ENCODE measurements at regions not wholly inside any gene's neighbourhood (a gene's known extent, or its start where the extent isn't known, plus 50 kb on each side); places are given as distances from the start of the nearest gene placed in this dataset.

DNA sequence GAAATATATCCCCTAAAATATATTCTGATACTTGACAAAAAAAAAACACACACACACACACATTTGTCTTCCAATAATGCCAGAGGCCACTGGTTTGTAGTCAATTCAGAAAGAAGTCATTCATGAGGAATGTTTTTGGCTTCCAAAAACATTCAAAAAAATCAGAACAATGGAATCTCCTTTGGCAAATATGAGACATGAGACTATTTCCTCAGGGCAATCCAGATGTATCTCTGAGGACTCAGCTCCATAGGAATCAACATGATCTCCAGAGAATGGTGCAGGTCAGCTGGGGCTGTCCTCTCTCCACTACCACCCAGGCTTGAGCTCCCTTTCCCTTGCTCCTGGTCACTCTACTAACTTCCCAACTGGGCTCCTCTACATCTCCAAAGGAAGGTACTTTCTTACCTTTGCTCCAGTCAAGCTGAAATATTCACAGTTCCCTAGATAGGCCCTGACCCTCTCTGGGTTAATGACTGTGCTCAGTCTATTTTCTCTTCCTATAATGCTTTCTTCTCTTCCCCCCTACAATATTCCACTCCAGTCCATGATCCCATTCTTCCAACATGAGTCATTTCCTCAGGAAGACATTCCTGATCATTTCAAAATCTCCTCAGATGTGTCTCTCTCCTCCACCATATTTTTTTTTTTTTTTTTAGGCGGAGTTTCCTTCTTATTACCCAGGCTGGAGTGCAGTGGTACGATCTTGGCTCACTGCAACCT is 145.3 kb downstream of the C1D start:
- TF ChIP-seq, protein P1, sequence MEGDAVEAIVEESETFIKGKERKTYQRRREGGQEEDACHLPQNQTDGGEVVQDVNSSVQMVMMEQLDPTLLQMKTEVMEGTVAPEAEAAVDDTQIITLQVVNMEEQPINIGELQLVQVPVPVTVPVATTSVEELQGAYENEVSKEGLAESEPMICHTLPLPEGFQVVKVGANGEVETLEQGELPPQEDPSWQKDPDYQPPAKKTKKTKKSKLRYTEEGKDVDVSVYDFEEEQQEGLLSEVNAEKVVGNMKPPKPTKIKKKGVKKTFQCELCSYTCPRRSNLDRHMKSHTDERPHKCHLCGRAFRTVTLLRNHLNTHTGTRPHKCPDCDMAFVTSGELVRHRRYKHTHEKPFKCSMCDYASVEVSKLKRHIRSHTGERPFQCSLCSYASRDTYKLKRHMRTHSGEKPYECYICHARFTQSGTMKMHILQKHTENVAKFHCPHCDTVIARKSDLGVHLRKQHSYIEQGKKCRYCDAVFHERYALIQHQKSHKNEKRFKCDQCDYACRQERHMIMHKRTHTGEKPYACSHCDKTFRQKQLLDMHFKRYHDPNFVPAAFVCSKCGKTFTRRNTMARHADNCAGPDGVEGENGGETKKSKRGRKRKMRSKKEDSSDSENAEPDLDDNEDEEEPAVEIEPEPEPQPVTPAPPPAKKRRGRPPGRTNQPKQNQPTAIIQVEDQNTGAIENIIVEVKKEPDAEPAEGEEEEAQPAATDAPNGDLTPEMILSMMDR (conservative IDR thresholded peaks at IDR 0.05; ENCODE audit: low read depth in 2 of 2) = no peak
- TF ChIP-seq, protein P2, sequence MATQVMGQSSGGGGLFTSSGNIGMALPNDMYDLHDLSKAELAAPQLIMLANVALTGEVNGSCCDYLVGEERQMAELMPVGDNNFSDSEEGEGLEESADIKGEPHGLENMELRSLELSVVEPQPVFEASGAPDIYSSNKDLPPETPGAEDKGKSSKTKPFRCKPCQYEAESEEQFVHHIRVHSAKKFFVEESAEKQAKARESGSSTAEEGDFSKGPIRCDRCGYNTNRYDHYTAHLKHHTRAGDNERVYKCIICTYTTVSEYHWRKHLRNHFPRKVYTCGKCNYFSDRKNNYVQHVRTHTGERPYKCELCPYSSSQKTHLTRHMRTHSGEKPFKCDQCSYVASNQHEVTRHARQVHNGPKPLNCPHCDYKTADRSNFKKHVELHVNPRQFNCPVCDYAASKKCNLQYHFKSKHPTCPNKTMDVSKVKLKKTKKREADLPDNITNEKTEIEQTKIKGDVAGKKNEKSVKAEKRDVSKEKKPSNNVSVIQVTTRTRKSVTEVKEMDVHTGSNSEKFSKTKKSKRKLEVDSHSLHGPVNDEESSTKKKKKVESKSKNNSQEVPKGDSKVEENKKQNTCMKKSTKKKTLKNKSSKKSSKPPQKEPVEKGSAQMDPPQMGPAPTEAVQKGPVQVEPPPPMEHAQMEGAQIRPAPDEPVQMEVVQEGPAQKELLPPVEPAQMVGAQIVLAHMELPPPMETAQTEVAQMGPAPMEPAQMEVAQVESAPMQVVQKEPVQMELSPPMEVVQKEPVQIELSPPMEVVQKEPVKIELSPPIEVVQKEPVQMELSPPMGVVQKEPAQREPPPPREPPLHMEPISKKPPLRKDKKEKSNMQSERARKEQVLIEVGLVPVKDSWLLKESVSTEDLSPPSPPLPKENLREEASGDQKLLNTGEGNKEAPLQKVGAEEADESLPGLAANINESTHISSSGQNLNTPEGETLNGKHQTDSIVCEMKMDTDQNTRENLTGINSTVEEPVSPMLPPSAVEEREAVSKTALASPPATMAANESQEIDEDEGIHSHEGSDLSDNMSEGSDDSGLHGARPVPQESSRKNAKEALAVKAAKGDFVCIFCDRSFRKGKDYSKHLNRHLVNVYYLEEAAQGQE (IDR thresholded peaks at IDR 0.05; ENCODE audit: unreplicated experiment) = no peak
- TF ChIP-seq, protein P3, sequence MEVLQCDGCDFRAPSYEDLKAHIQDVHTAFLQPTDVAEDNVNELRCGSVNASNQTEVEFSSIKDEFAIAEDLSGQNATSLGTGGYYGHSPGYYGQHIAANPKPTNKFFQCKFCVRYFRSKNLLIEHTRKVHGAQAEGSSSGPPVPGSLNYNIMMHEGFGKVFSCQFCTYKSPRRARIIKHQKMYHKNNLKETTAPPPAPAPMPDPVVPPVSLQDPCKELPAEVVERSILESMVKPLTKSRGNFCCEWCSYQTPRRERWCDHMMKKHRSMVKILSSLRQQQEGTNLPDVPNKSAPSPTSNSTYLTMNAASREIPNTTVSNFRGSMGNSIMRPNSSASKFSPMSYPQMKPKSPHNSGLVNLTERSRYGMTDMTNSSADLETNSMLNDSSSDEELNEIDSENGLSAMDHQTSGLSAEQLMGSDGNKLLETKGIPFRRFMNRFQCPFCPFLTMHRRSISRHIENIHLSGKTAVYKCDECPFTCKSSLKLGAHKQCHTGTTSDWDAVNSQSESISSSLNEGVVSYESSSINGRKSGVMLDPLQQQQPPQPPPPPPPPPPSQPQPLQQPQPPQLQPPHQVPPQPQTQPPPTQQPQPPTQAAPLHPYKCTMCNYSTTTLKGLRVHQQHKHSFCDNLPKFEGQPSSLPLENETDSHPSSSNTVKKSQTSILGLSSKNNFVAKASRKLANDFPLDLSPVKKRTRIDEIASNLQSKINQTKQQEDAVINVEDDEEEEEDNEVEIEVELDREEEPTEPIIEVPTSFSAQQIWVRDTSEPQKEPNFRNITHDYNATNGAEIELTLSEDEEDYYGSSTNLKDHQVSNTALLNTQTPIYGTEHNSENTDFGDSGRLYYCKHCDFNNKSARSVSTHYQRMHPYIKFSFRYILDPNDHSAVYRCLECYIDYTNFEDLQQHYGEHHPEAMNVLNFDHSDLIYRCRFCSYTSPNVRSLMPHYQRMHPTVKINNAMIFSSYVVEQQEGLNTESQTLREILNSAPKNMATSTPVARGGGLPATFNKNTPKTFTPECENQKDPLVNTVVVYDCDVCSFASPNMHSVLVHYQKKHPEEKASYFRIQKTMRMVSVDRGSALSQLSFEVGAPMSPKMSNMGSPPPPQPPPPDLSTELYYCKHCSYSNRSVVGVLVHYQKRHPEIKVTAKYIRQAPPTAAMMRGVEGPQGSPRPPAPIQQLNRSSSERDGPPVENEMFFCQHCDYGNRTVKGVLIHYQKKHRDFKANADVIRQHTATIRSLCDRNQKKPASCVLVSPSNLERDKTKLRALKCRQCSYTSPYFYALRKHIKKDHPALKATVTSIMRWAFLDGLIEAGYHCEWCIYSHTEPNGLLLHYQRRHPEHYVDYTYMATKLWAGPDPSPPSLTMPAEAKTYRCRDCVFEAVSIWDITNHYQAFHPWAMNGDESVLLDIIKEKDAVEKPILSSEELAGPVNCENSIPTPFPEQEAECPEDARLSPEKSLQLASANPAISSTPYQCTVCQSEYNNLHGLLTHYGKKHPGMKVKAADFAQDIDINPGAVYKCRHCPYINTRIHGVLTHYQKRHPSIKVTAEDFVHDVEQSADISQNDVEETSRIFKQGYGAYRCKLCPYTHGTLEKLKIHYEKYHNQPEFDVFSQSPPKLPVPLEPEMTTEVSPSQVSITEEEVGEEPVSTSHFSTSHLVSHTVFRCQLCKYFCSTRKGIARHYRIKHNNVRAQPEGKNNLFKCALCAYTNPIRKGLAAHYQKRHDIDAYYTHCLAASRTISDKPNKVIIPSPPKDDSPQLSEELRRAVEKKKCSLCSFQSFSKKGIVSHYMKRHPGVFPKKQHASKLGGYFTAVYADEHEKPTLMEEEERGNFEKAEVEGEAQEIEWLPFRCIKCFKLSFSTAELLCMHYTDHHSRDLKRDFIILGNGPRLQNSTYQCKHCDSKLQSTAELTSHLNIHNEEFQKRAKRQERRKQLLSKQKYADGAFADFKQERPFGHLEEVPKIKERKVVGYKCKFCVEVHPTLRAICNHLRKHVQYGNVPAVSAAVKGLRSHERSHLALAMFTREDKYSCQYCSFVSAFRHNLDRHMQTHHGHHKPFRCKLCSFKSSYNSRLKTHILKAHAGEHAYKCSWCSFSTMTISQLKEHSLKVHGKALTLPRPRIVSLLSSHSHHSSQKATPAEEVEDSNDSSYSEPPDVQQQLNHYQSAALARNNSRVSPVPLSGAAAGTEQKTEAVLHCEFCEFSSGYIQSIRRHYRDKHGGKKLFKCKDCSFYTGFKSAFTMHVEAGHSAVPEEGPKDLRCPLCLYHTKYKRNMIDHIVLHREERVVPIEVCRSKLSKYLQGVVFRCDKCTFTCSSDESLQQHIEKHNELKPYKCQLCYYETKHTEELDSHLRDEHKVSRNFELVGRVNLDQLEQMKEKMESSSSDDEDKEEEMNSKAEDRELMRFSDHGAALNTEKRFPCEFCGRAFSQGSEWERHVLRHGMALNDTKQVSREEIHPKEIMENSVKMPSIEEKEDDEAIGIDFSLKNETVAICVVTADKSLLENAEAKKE (CRISPR knock-in tag; IDR thresholded peaks at IDR 0.05) = no peak
- TF ChIP-seq JUNB (IDR thresholded peaks at IDR 0.05; ENCODE audit: unreplicated experiment) (no peak), EZH2 (IDR thresholded peaks at IDR 0.05; ENCODE audit: low read depth, unreplicated experiment) (no peak), STAT1 (IDR thresholded peaks at IDR 0.05; ENCODE audit: unreplicated experiment) (no peak), CREB1 (CRISPR knock-in tag; IDR thresholded peaks at IDR 0.05; ENCODE audit: low read depth) (no peak), POLR2AphosphoS5 (IDR thresholded peaks at IDR 0.05; ENCODE audit: low read depth) (no peak), EZH2phosphoT487 (IDR thresholded peaks at IDR 0.05; ENCODE audit: unreplicated experiment) (no peak)
- TF ChIP-seq, protein P4, sequence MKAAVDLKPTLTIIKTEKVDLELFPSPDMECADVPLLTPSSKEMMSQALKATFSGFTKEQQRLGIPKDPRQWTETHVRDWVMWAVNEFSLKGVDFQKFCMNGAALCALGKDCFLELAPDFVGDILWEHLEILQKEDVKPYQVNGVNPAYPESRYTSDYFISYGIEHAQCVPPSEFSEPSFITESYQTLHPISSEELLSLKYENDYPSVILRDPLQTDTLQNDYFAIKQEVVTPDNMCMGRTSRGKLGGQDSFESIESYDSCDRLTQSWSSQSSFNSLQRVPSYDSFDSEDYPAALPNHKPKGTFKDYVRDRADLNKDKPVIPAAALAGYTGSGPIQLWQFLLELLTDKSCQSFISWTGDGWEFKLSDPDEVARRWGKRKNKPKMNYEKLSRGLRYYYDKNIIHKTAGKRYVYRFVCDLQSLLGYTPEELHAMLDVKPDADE (IDR thresholded peaks at IDR 0.05) = no peak
